Neural cell (in vitro differentiated cells): ENCODE measurements at regions not wholly inside any gene's neighbourhood (a gene's known extent, or its start where the extent isn't known, plus 50 kb on each side); places are given as distances from the start of the nearest gene placed in this dataset.

Experiments used
- H2AFZ ChIP-seq: fragments of 200-600, 300-800 bp; sonication (generic), shearing (Covaris generic); 2 replicates; pipeline ENCODE4 v1.6.0; 2014; ENCODE audit warnings: low read depth, mild to moderate bottlenecking, antibody characterized with exemption, low read length, moderate library complexity
- H3F3A ChIP-seq: fragments of 200-600 bp; shearing (Covaris generic); 2 replicates; pipeline ENCODE4 v1.6.1; 2016; ENCODE audit warnings: mild to moderate bottlenecking, moderate library complexity, mixed read lengths, antibody characterized with exemption, low read length; ENCODE audit not compliant: insufficient read depth, poor library complexity, severe bottlenecking
- H3K27ac ChIP-seq: fragments of 200-600, 300-800 bp; sonication (generic), shearing (Covaris generic); 2 replicates; pipeline ENCODE4 v1.5.1; 2014; ENCODE audit warnings: mild to moderate bottlenecking, low read length, moderate library complexity
- H3K27me3 ChIP-seq: fragments of 300-800, 200-600 bp; sonication (generic), shearing (Covaris generic); 2 replicates; pipeline ENCODE4 v1.6.0; 2014; ENCODE audit warnings: mild to moderate bottlenecking, low read depth, low read length, moderate library complexity; ENCODE audit not compliant: insufficient read depth
- H3K36me3 ChIP-seq: fragments of 300-800, 200-600 bp; sonication (generic), shearing (Covaris generic); 2 replicates; pipeline ENCODE4 v1.5.1; 2014; ENCODE audit warnings: mild to moderate bottlenecking, antibody characterized with exemption, low read length, moderate library complexity; ENCODE audit not compliant: insufficient read depth
- H3K4me2 ChIP-seq: fragments of 300-800, 200-600 bp; sonication (generic), shearing (Covaris generic); 2 replicates; pipeline ENCODE4 v1.6.0; 2014; ENCODE audit warnings: mild to moderate bottlenecking, low read length
- H3K4me3 ChIP-seq: fragments of 300-800, 200-600 bp; sonication (generic), shearing (Covaris generic); 2 replicates; pipeline ENCODE4 v1.5.1; 2014; ENCODE audit warnings: mild to moderate bottlenecking, low read length, moderate library complexity
- H3K79me2 ChIP-seq: fragments of 200-600 bp; shearing (Covaris generic); replicated peaks from 2 replicates; pipeline ENCODE4 v1.6.0; 2014; ENCODE audit warnings: mild to moderate bottlenecking, low read length, moderate library complexity; ENCODE audit not compliant: insufficient read depth
- H3K9ac ChIP-seq: fragments of 300-800, 200-600 bp; sonication (generic), shearing (Covaris generic); 2 replicates; pipeline ENCODE4 v1.6.1; 2016; ENCODE audit warnings: mild to moderate bottlenecking, low read length, mixed read lengths
- H3K9me2 ChIP-seq: fragments of 200-600 bp; shearing (Covaris generic); 2 replicates; pipeline ENCODE4 v1.6.1; 2016; ENCODE audit warnings: mild to moderate bottlenecking, low read length, mixed read lengths; ENCODE audit not compliant: insufficient read depth
- H3K9me3 ChIP-seq: fragments of 200-600, 300-800 bp; sonication (generic), shearing (Covaris generic); 2 replicates; pipeline ENCODE4 v1.6.1; 2016; ENCODE audit warnings: mild to moderate bottlenecking, mixed run types, low read length, moderate library complexity, mixed read lengths
- H4K20me1 ChIP-seq: fragments of 200-600 bp; shearing (Covaris generic); 2 replicates; pipeline ENCODE4 v1.6.1; 2016; ENCODE audit warnings: mild to moderate bottlenecking, mixed run types; ENCODE audit not compliant: insufficient read depth
- CTCF ChIP-seq: fragments of 450-650 bp; IDR thresholded peaks from 2 replicates; pipeline ENCODE4 v1.5.1; 2014; ENCODE audit warnings: antibody characterized with exemption, mild to moderate bottlenecking, moderate library complexity; ENCODE audit not compliant: poor library complexity, severe bottlenecking
- EP300 ChIP-seq: fragments of 450-650 bp; conservative IDR thresholded peaks from 2 replicates; pipeline ENCODE4 v1.6.1; 2014; ENCODE audit warnings: antibody characterized with exemption, mild to moderate bottlenecking, moderate library complexity; ENCODE audit not compliant: poor library complexity, severe bottlenecking
- EZH2 ChIP-seq: fragments of 200-600, 300-800 bp; shearing (Covaris generic), sonication (generic); IDR thresholded peaks from 2 replicates; pipeline ENCODE4 v1.6.1; 2014; ENCODE audit warnings: antibody characterized with exemption, low read length, borderline replicate concordance, mild to moderate bottlenecking; ENCODE audit not compliant: insufficient read depth, poor library complexity, severe bottlenecking
- MXI1 ChIP-seq: fragments of 450-650 bp; conservative IDR thresholded peaks from 2 replicates; pipeline ENCODE4 v1.6.1; 2014; ENCODE audit warnings: antibody characterized with exemption, mild to moderate bottlenecking; ENCODE audit not compliant: poor library complexity, severe bottlenecking
- POLR2AphosphoS5 ChIP-seq: IDR thresholded peaks from 2 replicates; pipeline ENCODE4 v1.6.1; 2012
- RAD21 ChIP-seq: fragments of 450-650 bp; conservative IDR thresholded peaks from 2 replicates; pipeline ENCODE4 v1.6.1; 2014; ENCODE audit warnings: antibody characterized with exemption, mild to moderate bottlenecking, moderate library complexity
- SMC3 ChIP-seq: fragments of 450-650 bp; conservative IDR thresholded peaks from 2 replicates; pipeline ENCODE4 v1.6.1; 2014; ENCODE audit warnings: antibody characterized with exemption, mild to moderate bottlenecking, moderate library complexity; ENCODE audit not compliant: poor library complexity
- TAF1 ChIP-seq: IDR thresholded peaks from 2 replicates; pipeline ENCODE4 v1.6.1; 2012; ENCODE audit warnings: low read depth
- TF ChIP-seq, protein P1 (sequence below): IDR thresholded peaks from 2 replicates; pipeline ENCODE4 v1.6.1; 2012; ENCODE audit warnings: borderline replicate concordance

GRCh38 chr6:21715180-21715579 lies 121.6 kb downstream of the SOX4 start:
- no peaks in the 10 kb centered on the region for H3F3A ChIP-seq
- no peak overlapping the region for H3K4me3 ChIP-seq
- TF ChIP-seq EZH2: no peak
- no peak for TF ChIP-seq EP300
- no peak for TF ChIP-seq SMC3
- TF ChIP-seq, protein P1, sequence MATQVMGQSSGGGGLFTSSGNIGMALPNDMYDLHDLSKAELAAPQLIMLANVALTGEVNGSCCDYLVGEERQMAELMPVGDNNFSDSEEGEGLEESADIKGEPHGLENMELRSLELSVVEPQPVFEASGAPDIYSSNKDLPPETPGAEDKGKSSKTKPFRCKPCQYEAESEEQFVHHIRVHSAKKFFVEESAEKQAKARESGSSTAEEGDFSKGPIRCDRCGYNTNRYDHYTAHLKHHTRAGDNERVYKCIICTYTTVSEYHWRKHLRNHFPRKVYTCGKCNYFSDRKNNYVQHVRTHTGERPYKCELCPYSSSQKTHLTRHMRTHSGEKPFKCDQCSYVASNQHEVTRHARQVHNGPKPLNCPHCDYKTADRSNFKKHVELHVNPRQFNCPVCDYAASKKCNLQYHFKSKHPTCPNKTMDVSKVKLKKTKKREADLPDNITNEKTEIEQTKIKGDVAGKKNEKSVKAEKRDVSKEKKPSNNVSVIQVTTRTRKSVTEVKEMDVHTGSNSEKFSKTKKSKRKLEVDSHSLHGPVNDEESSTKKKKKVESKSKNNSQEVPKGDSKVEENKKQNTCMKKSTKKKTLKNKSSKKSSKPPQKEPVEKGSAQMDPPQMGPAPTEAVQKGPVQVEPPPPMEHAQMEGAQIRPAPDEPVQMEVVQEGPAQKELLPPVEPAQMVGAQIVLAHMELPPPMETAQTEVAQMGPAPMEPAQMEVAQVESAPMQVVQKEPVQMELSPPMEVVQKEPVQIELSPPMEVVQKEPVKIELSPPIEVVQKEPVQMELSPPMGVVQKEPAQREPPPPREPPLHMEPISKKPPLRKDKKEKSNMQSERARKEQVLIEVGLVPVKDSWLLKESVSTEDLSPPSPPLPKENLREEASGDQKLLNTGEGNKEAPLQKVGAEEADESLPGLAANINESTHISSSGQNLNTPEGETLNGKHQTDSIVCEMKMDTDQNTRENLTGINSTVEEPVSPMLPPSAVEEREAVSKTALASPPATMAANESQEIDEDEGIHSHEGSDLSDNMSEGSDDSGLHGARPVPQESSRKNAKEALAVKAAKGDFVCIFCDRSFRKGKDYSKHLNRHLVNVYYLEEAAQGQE: no peak
- TF ChIP-seq POLR2AphosphoS5: no peak
- no peak for TF ChIP-seq CTCF
- no peak for TF ChIP-seq TAF1
- no peak for TF ChIP-seq MXI1
- TF ChIP-seq RAD21: no peak
- H2AFZ ChIP-seq: no peak overlapping the region
- H3K9me2 ChIP-seq: no peaks in the 10 kb centered on the region
- no peaks in the 10 kb centered on the region for H3K36me3 ChIP-seq
- no peaks in the 10 kb centered on the region for H3K27me3 ChIP-seq
- no peaks in the 10 kb centered on the region for H3K9me3 ChIP-seq
- H3K79me2 ChIP-seq: peaks cover 80% of the 10 kb centered on the region
- no peak overlapping the region for H3K9ac ChIP-seq
- no peak overlapping the region for H3K4me2 ChIP-seq
- H4K20me1 ChIP-seq: no peaks in the 10 kb centered on the region
- H3K27ac ChIP-seq: no peak overlapping the region

DNA sequence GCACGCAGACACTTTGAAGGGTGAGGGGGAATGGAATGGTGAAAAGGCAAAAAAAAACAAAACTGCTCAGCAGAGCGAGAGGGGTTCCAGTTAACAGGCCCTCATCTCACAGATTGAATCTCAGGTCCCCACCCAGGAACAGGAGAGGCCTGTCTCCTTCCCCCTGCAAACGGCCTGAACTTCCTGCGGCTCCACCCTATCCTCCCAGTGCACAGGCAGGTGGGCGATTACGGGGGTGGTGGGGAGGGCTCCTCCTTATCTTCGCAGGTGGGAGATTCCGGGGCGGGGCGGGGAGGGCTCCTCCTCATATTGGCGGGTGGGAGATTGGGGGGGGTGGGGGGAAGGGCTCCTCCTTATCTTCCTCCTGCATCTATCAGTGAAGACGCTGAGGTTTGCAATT lies 129.0 kb downstream of the SOX4 start:
- Histone ChIP-seq H3K36me3 (no peaks in the 10 kb centered on the region), H3K27ac (no peak overlapping the region), H3K9me3 (no peaks in the 10 kb centered on the region), H3K79me2 (peaks cover 37% of the 10 kb centered on the region), H3K9me2 (no peaks in the 10 kb centered on the region), H2AFZ (no peak overlapping the region), H4K20me1 (no peaks in the 10 kb centered on the region), H3K4me2 (no peak overlapping the region), H3K27me3 (no peaks in the 10 kb centered on the region), H3K4me3 (no peak overlapping the region), H3K9ac (no peak overlapping the region), H3F3A (no peaks in the 10 kb centered on the region)
- TF ChIP-seq EP300: no peak
- no peak for TF ChIP-seq RAD21
- no peak for TF ChIP-seq SMC3
- TF ChIP-seq EZH2: no peak
- TF ChIP-seq MXI1: no peak
- TF ChIP-seq, protein P1: no peak
- TF ChIP-seq TAF1: no peak
- TF ChIP-seq POLR2AphosphoS5: no peak
- no peak for TF ChIP-seq CTCF
